GM04503 (cell line): ENCODE measurements at regions not wholly inside any gene's neighbourhood (a gene's known extent, or its start where the extent isn't known, plus 50 kb on each side); places are given as distances from the start of the nearest gene placed in this dataset.

Experiments
- DNase-seq: peaks from one replicate; pipeline ENCODE4 v3.0.0-alpha.2; 2012; ENCODE audit warnings: low read depth

DNA sequence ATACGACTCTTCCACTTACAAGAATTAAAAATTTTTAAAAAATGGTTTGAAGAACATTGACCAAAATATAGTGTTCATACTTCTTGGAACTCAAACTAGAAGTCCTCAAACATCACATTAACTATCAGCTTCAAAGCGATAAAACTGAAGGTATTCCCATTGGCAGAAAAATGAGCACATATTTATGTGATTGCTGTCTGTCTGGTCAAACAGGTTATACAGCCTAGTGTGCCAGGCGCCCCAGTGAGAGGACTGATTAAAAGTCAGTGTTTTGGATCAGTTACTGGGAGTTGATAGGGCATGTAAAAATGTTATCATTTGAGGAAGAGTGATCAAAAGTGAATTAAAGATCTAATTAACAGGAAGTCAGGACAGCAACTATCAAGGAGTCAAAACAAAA, 738.8 kb downstream of the HDGFL1 start:
- no peak for DNase-seq

DNA sequence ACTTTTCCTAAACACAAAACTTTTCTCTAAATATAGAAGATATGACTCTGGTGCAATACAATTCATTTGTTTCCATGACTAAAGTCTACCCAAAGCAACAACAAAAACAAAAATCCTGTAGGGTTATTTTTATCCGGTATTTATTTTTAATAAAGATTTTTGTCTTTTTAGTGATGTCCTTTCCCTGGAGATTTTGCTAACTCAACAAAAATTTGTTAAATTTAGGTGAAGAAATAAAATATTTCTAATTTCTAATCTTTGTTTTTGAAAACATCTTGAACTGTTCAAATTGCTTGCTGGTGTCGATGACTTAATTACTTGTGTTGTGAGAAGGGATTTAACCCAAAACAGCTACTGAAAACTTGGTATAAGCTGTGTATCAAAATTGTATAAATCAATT, 741.8 kb downstream of the HDGFL1 start:
- no peak for DNase-seq

DNA sequence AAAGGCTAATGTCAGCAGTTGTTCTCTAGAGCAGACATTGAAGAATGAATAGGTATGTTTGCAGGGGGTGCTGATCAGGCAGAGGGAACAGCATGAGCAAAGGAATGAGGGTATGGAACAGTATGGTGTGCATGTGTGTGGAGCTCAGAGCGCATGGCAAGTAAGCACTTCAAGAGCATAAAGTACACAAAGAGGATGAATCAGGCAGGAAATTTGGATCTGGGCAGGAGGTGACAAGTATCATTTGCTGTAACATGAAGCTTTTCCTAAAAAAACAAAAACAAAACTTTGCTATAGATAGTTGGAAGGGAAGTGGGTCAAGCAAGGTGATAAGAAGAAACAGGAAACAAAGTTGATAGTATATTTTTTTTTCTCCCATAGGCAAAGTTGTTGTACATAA, 746.8 kb downstream of the HDGFL1 start:
- no peak for DNase-seq

DNA sequence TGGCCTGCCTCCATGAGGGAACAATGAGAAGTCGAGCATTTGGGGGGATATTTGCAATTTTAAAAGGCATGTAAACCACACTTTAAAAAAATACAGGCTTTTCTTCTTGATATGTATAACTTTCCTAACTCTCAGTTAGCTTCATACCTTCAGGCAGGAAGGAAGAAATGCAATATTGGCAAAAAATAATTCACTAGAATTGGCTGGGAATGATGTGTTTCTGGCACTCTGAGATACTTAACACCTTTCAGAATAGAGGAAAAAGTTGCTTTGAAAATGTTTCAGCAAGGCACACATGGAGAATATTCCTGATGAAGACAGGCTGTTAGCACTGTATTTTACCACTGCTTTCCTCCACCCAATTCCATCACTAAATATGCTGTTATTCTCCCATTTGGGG, 747.6 kb downstream of the HDGFL1 start:
- DNase-seq = no peak

DNA sequence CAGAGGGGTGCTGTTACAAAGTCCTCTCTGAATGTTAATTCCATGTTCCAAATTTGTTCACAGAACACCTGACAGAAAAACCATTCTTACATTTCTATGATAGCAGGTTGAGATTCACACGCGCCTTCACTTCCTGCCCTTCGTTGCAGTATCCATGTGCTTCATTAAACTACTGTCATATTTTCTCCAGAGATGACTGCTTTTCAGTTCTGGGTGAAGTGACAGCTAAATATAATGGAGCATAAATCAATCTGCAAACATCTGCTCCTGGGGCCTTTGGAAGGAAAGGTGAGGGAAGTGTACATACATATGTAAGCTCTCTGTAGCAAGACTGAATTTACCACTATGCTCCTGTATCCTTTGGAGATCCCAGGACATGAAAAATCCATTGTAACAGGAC, 750.2 kb downstream of the HDGFL1 start:
- DNase-seq = no peak

DNA sequence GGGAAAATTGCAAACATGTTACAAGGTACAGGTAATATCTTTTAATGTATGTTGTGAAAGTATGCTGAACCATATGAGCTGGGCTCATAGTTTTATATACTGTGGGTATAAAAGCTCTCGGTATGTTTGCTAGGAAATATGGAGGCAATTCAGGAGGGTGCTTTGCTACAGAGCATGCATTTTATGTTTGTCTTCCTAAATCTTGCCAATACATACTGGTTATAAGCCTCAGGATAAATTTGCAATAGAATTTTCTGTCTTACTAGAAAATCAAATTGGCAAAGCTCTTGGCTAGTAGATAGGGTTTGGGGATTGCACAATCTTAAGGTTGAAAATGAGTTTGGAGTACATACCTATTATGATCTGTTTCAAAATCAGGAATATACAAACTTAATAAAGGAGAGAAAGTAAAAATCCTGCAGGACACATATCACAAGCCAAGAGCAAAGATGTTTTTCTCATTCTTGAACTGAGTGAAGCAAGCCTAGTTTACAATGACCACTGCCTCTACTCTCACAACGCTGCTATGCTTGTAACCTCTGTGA, 751.2 kb downstream of the HDGFL1 start:
- DNase-seq = no peak

DNA sequence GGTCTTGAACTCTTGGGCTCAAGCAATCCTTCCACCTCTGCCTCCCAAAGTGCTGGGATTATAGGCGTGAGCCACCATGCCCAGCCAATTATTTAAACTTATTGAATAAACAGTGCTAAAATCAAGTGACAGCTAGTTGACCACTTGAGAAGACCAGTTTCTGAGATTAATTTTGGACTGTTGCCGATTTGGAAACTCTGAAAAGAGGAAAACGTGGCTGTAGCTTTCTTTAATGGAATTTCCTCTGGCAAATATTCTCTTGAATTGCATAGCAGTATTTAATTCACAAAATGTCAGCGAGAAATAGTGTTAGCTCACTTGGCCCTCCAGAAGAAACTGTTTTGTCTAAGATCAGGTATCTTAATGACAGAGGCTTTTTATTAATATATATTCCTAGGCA, 754.5 kb downstream of the HDGFL1 start:
- no peak for DNase-seq

DNA sequence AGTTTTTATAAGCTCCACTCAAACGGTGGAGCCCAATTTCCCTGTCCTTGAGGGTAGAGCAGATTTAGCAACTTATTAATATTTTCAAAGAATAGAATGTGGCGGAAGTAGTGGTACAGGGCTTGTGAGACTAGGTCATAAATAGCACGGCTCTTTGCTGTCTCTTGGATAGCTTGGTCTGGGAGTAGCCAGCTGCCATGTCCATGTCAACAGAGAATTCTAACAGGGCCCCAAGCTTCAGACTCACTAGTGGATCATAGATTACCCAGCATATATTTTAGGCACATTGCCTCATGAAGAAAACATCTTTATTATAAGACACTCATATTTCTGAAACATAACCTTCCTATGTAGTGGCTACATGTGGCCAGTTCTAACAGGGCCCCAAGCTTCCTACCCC, 755.7 kb downstream of the HDGFL1 start:
- no peak for DNase-seq

DNA sequence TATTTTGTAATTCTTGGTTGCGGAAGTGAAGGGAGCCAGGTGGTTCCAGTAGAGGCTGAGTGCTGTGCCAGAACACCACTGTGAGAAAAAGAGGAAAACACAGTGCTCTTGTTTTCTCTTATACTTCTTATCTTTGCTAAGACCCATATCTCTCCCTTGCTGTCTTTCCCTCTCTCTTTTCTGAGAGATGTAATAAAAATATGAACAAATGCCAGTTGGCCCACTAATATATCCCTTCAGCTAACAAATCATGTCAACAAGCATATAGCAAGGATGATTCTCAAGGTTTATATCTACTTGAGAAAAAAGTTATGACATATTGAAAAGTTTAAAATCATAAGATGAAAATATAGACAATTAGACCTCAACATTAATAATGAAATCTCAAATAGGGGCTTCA, 758.3 kb downstream of the HDGFL1 start:
- DNase-seq = no peak

DNA sequence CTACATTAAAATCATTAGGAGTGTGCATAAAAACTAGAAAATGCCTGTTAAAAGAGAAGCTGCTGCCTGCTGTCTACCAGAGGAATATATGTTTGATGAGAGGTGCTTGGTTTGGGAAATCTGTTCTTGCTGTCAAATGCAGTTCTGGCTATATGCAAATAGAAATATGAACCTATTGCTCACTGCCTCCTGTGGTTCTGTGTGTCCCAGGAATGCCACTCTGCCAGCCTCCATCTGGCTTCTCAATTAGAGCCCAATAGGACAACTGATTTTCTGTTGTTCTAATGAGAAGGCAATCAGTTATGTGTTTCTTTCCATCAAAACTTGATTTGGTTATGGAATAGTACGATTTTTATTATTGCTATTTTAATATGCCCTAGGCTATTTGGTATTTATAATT, 759.7 kb downstream of the HDGFL1 start:
- DNase-seq = no peak

DNA sequence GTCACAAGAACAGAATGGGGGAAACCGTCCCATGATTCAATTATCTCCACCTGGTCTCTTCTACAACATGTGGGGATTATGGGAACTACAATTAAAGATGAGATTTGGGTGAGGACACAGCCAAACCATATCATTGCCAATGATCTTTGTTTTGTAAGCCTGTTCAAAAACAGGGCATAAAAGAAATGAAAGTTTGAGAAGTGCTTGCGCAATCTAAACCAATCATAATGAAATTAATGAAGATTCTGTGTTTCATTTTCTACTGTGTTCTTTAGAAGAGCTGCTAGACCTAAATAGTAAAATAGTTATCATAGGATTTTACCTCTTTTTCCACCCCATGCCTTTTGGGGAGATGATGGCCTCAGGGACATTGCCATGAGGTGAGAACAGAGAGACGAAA, 761.3 kb downstream of the HDGFL1 start:
- DNase-seq = no peak

DNA sequence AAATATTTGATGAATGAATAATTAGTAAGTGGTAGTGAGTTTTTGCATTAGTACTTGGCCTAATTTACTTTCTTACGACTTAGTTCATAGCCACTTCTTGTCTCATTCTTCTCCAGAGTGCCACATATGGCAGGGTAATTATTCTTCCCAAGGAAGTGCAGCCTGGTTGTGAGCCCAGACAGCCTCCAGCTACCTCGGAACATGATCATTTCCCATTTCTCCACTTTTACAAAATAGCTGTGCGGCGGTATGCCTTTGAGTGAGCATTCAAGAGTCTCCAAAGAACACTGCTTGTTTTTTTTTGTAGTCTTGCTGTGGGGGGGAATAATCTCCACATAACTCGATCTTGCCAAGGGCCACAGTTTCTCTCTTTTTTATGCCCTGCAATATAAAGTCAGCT, 765.0 kb downstream of the HDGFL1 start:
- DNase-seq = no peak

DNA sequence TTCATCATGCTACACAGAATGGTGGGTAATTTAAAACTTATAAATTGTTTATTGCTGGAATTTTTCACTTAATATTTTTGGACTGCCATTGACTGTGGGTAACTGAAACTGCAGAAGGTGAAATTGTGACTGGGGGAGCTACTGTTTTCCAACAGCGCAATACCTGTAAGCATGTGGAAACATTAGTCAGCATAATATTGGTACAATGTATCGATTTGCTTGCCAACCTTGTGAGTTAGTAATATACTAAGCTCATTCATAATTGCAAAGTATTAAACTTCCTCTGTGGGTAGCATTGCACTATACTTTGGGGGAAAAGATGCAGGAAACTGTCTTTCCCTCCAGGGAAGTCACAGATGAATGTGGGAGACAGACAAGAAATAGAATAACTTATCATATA, 766.5 kb downstream of the HDGFL1 start:
- DNase-seq = no peak

DNA sequence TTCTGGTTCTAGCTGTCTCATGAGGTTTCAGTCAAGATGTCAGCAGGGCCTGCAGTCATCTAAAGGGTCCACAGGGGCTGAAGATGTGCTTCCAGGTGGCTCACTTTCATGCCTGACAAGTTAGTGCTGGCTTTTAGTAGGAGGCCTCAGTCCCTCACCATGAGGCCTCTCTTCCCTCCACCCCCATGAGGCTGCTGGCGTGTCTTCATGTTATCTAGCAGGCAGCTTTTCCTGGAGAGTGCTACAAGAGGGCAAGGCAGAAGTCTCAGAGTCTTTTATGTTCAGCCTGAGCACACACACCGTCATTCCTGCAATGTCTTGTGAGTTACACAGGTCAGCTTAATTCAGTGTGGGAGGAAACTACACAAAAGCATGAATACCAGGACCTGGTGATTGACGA, 769.9 kb downstream of the HDGFL1 start:
- no peak for DNase-seq

DNA sequence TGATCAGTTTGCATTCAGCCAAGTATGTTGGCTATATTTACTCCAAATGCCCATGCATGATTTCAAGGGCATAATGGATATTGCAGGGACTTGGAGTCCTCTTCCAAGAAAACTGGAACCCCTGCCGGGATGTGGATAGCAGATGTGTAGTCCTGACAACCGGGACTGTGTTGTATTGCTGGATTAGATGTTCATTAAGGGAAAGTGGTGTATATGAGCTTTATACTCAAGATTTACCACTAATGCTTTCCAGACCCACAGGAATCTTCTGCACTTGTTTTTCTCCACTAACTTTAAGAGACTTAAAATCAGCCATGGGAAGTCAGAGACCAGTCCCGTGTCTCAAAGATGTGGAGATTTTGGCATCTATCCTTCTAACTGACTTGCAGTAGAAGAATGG, 770.9 kb downstream of the HDGFL1 start:
- no peak for DNase-seq

DNA sequence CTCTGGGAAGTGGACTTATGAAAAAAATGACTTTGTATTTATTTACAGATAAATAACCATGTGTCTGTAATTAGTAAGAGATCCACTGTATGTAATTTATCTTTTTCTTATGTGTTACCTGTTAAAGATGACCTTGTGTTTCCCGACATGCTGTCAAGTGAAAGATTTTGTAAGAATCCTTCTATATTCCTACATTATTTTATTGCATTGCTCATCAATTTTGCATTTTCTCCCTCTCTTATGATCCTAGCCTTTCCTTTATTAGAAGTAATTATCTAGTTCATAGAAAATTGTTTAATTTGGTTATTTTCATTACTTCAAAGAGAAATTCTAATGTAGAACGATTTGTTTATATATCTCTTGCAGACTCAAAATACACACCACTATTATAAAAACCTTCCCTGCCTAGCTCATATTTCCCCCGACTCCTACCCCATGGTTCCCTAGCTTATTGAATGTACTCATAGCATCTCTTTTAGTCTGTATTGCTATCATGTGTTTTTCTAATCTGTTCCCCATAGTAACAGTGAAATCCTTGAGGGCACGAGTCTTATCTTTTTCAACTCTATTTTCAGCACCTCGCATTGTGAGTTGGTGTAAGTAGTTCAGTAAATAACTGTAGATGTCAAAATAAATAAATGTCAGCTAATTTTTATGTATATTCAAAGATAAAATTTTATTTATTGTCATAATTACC, 774.4 kb downstream of the HDGFL1 start:
- no peak for DNase-seq

DNA sequence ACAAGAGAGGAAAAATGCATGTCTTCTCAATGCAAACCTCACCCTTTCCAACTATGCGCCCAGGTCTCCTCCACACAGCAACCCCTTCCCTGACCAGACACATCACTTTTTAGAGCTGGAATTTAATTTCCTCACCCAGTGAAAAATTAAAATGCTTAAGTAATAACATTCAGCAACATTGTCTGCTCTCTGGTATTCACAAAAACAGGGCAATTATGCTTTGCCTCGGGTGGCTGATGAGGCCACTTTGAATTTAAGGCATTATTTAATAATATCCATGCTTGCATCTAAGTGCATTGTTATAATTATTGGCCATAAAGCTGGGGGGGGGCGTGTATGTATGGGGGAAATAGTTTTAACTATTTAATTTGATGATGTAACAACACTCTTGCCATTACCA, 777.8 kb upstream of the NRSN1 start:
- no peak for DNase-seq

DNA sequence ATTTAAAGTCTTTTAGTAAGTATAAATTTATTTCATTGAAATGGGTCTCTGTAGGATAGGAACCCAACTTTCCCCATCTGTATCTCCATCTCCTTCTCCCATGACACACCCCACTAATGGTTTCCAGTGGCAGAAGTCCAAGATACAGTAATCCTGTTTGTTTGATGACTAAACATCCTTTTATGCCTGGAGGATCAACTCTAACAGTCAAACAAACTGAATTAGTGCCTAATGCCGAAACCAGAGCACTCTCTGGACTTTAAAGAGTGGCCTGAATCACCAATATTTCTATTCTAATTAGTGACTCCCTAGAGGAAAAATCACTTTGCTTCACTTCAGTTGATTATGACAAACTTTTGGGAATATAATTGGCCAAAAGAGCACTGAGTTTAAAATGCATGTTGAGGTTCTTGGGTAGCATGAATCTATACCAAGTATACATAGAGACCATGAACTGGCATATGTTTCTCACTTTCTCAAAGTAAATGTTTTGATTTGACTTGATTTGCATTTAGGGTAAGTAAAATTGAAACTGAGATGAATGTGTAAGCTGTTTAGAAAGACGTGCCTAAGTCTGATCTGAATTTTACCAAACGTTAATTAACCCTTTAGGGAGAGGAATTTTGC, 776.4 kb upstream of the NRSN1 start:
- DNase-seq = peak; percentile 67

DNA sequence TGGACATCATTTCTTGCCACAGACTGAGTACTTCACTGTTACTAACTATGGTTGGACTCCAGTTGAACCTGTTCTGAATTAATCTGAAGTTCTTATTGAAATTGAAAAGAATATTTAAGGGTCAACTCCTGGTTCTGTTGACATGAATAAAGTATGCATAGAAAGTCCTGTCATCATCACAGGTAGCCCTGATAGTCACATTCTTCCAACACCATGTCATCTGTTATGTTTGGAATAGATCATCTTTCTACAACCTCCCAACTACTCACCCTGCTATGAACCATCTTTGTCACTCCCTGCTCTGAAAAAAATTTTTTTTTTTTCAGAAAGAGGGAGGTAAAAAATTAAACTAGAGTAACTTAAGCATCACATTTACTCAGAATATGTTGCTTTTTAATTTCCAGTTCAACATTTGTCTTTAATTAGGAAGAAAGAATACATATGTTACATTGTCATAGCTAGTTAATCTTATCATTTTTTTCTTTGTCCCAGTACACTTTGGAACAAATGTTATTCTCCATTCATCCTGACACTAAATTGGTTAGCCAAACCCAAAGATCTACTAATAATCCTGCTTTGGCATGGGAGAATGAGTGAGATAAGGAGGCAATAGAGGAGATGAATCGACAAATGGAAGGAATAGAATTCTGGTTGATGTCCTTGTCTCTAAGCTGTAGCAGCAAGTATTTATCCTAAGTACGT, 775.1 kb upstream of the NRSN1 start:
- no peak for DNase-seq

DNA sequence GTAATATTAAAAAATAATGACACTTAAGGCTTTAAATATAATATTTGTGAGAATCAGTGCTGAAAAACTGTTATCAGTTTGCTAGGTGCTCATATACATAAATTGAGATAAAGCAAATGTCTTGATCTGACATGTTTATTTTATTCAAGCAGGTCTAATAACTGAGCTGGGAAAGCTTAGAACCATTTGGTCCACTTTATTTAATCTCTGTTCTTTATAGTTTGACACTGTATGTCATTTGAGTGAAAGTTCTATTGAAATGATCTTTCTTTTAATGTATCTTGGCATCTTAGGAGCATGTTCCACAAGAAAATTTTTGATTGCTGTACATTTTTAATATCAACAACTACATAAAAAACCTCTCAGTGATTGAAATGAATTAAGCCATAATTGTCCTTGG, 772.0 kb upstream of the NRSN1 start:
- no peak for DNase-seq

DNA sequence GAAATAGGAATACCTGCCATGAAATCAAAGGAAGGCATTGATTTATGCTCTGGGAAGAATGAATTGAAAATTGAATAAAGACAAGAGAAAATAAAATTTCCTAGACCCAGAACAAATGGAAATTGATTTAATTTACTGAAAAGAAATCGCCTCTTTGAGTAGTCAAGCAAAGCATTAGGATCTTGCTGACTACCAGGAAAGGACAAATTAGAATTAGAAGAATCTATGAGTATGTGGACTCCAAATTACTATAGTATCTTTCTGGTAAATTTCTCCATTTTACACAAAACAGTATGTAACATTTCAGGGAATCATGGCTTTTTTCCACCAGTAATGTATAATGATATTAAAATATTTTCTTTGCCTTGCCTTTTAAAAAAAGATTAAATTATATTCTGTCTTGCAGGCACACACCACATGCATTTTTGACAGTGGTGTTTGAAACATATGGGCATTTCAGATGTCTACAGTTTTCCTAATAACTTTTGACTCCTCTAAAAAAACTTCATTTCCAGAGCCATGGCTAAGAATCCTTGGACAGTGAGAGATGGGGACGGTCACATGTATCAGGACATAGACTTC, 768.7 kb upstream of the NRSN1 start:
- DNase-seq = no peak

DNA sequence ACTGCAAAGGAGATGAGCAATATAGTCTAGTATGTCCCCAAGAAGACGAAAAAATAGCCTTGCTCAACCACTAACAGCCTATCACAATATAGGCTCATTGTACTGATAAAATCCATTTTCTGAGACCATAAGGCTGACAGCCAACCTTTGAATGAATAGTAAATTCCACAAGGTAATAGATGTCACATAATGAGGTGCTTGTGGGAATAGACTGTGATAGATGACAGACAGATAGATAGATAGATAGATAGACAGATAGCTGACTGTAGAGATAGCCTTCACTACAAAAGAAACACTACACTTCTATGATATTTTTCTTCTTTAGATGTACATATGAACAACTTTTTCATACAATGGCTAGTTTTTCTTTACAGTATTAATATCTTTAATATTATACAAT, 760.3 kb upstream of the NRSN1 start:
- DNase-seq = no peak

DNA sequence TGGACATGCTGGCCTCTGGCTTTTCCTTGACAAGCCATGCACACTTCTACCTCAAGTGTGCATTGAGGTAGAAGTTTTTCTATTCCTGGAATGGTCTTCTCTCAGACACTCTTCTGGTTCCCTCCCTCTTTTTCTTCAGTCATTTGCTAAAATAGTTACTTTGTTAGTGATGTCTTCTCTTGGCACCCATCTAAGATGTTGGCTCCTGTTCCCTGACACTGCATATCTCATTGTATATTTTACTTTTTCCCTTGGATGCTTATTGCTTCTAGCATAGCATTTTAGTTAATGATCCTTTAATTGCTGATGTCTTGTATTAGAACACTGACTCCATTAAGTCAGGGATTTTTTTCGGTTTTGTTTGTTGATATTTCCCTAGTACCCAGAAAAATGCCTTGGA, 758.7 kb upstream of the NRSN1 start:
- no peak for DNase-seq
